ENCODE measurements at regions not wholly inside any gene's neighbourhood (a gene's known extent, or its start where the extent isn't known, plus 50 kb on each side); places are given as distances from the start of the nearest gene placed in this dataset. TPM values are rescaled to one million over a fixed set of nuclear protein-coding genes. Genes with fewer than 3 reads are reported as not detected.

GRCh38 chr1:190022709-190023108 lies 455.0 kb downstream of the BRINP3 start:
- H3K9me3 ChIP-seq (ENCODE audit: low read depth, low read length): no peaks in the 10 kb centered on the region
- H3K27me3 ChIP-seq (ENCODE audit: insufficient read depth, low read length): no peaks in the 10 kb centered on the region
- H4K20me1 ChIP-seq (ENCODE audit: insufficient read depth, low read length): no peaks in the 10 kb centered on the region
- H3K4me3 ChIP-seq (ENCODE audit: insufficient read depth, low read length): no peak overlapping the region
- H2AFZ ChIP-seq (ENCODE audit: low read length): no peak overlapping the region
- no peaks in the 10 kb centered on the region for H3K79me2 ChIP-seq (ENCODE audit: insufficient read depth, low read length)
- no peak for DNase-seq (ENCODE audit: insufficient read length, low spot score, missing footprints)
- no peaks in the 10 kb centered on the region for H3K36me3 ChIP-seq (ENCODE audit: insufficient read depth, low read length)
- no peaks in the 10 kb centered on the region for H3K4me1 ChIP-seq (ENCODE audit: insufficient read depth, low read length)
- no peak overlapping the region for H3K27ac ChIP-seq (ENCODE audit: low read depth, low read length)
- TF ChIP-seq, protein P1, sequence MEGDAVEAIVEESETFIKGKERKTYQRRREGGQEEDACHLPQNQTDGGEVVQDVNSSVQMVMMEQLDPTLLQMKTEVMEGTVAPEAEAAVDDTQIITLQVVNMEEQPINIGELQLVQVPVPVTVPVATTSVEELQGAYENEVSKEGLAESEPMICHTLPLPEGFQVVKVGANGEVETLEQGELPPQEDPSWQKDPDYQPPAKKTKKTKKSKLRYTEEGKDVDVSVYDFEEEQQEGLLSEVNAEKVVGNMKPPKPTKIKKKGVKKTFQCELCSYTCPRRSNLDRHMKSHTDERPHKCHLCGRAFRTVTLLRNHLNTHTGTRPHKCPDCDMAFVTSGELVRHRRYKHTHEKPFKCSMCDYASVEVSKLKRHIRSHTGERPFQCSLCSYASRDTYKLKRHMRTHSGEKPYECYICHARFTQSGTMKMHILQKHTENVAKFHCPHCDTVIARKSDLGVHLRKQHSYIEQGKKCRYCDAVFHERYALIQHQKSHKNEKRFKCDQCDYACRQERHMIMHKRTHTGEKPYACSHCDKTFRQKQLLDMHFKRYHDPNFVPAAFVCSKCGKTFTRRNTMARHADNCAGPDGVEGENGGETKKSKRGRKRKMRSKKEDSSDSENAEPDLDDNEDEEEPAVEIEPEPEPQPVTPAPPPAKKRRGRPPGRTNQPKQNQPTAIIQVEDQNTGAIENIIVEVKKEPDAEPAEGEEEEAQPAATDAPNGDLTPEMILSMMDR (IDR thresholded peaks at IDR 0.05; ENCODE audit: extremely low read depth, low read depth, low read length): no peak
- H3K4me2 ChIP-seq (ENCODE audit: insufficient read depth, low read length): no peak overlapping the region

DNA sequence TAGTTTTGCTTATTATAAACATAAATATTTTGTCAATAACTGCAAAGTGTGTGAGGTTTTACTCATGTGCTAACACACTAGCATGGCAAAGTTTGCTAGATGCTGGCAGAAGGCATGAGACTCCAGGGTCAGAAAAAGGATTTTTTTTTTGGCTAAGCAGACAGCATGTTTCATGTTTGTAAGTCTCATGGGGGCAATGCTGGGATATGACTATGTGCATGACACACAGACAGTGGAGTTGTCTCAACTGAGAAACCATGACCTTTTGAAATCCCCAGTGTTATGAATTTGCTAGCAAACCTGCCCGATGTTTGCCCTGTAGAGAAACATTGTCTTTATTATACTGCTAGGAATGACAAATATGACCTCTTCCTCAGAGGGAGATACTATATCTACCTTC lies 448.2 kb downstream of the BRINP3 start:
- Histone ChIP-seq H3K36me3 (ENCODE audit: insufficient read depth, low read length) (no peaks in the 10 kb centered on the region), H3K79me2 (ENCODE audit: insufficient read depth, low read length) (no peaks in the 10 kb centered on the region), H3K4me3 (ENCODE audit: insufficient read depth, low read length) (no peak overlapping the region), H4K20me1 (ENCODE audit: insufficient read depth, low read length) (no peaks in the 10 kb centered on the region), H3K27me3 (ENCODE audit: insufficient read depth, low read length) (no peaks in the 10 kb centered on the region), H3K4me2 (ENCODE audit: insufficient read depth, low read length) (no peak overlapping the region), H3K9me3 (ENCODE audit: low read depth, low read length) (no peaks in the 10 kb centered on the region), H2AFZ (ENCODE audit: low read length) (no peak overlapping the region), H3K4me1 (ENCODE audit: insufficient read depth, low read length) (no peaks in the 10 kb centered on the region), H3K27ac (ENCODE audit: low read depth, low read length) (no peak overlapping the region)
- no peak for DNase-seq (ENCODE audit: insufficient read length, low spot score, missing footprints)
- TF ChIP-seq, protein P1 (IDR thresholded peaks at IDR 0.05; ENCODE audit: extremely low read depth, low read depth, low read length): no peak

DNA sequence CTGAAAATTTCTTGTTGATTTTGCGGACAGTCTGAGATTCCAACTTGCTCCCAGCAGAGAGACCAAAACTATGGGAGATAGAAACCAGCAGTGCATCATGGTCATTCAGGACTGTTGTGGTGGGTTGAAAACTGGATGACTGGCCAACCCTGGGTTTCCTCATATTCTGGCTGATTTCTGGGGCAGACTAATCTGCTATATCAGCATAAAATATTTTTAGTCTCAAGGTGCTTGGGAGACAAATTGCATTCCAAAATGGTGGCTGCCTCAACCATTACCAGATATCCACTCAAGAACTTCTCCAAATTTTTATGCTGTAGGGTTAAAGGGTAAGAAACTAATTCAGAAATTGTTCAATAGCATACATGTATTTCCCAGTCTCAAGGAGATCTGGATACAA lies 434.0 kb downstream of the BRINP3 start:
- H3K36me3 ChIP-seq (ENCODE audit: insufficient read depth, low read length): no peaks in the 10 kb centered on the region
- no peak overlapping the region for H3K4me2 ChIP-seq (ENCODE audit: insufficient read depth, low read length)
- H3K27ac ChIP-seq (ENCODE audit: low read depth, low read length): no peak overlapping the region
- no peaks in the 10 kb centered on the region for H3K9me3 ChIP-seq (ENCODE audit: low read depth, low read length)
- no peaks in the 10 kb centered on the region for H4K20me1 ChIP-seq (ENCODE audit: insufficient read depth, low read length)
- no peaks in the 10 kb centered on the region for H3K4me1 ChIP-seq (ENCODE audit: insufficient read depth, low read length)
- TF ChIP-seq, protein P1 (IDR thresholded peaks at IDR 0.05; ENCODE audit: extremely low read depth, low read depth, low read length): no peak
- H2AFZ ChIP-seq (ENCODE audit: low read length): no peak overlapping the region
- no peak for DNase-seq (ENCODE audit: insufficient read length, low spot score, missing footprints)
- no peak overlapping the region for H3K4me3 ChIP-seq (ENCODE audit: insufficient read depth, low read length)
- no peaks in the 10 kb centered on the region for H3K27me3 ChIP-seq (ENCODE audit: insufficient read depth, low read length)
- no peaks in the 10 kb centered on the region for H3K79me2 ChIP-seq (ENCODE audit: insufficient read depth, low read length)

DNA sequence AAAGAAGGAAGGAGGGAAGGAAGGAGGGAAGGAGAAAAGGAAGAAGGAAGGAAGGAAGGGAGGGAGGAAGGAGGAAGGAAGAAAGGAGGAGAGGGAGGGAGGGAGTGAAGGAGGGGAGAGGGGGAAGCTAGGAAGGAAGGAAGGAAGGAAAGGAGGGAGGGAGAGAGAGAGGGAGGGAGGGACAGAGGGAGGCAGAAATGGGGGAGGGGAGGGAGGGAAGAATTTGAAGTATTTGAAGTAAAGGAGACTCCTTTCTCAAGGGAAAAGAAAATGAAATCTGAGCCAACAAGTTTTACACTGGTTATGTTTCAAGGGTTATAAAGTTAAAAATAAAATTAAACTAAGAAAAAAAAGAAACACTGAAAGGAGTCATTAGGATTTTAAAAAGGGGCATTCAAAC lies 431.4 kb downstream of the BRINP3 start:
- Histone ChIP-seq H3K4me3 (ENCODE audit: insufficient read depth, low read length) (no peak overlapping the region), H2AFZ (ENCODE audit: low read length) (no peak overlapping the region), H3K27ac (ENCODE audit: low read depth, low read length) (no peak overlapping the region), H3K4me1 (ENCODE audit: insufficient read depth, low read length) (no peaks in the 10 kb centered on the region), H3K27me3 (ENCODE audit: insufficient read depth, low read length) (no peaks in the 10 kb centered on the region), H3K79me2 (ENCODE audit: insufficient read depth, low read length) (no peaks in the 10 kb centered on the region), H4K20me1 (ENCODE audit: insufficient read depth, low read length) (no peaks in the 10 kb centered on the region), H3K36me3 (ENCODE audit: insufficient read depth, low read length) (no peaks in the 10 kb centered on the region), H3K9me3 (ENCODE audit: low read depth, low read length) (no peaks in the 10 kb centered on the region), H3K4me2 (ENCODE audit: insufficient read depth, low read length) (no peak overlapping the region)
- no peak for DNase-seq (ENCODE audit: insufficient read length, low spot score, missing footprints)
- TF ChIP-seq, protein P1 (IDR thresholded peaks at IDR 0.05; ENCODE audit: extremely low read depth, low read depth, low read length): no peak

Small RNA genes in the stretch of these regions (small RNA-seq; reads per million reads assigned to genes)
- gene AL136372.1: not detected
- not detected for gene AL357559.1
- gene AL391813.1: not detected
- gene RNA5SP73: not detected
